CD8-positive, alpha-beta memory T cell (primary cell): ENCODE measurements at regions not wholly inside any gene's neighbourhood (a gene's known extent, or its start where the extent isn't known, plus 50 kb on each side); places are given as distances from the start of the nearest gene placed in this dataset.

Experiments
- CTCF ChIA-PET: fragments of 350-600 bp; sonication (Branson Sonifier 250); formaldehyde crosslinking; loops from one replicate; lab custom pipeline; 2021; ENCODE audit warnings: antibody characterized with exemption; lab: Charles Lee
- POLR2A ChIA-PET: fragments of 350-600 bp; sonication (Branson Sonifier 250); formaldehyde crosslinking; loops from one replicate; lab custom pipeline; 2021; ENCODE audit warnings: antibody characterized with exemption; lab: Charles Lee
- DNase-seq, 5 donors: peaks; one replicate each; pipeline versions ENCODE4 v3.0.0 to v3.0.0-alpha.2; 2020 to 2022; ENCODE audit warnings: mixed read lengths in 1 of 5
- H3K27ac ChIP-seq: one replicate; pipeline ENCODE4 v1.7.0; 2013; ENCODE audit warnings: low read depth, mild to moderate bottlenecking, low read length, moderate library complexity
- H3K27me3 ChIP-seq: 2 replicates; pipeline ENCODE4 v1.7.0; 2013; ENCODE audit warnings: low read length, mild to moderate bottlenecking; ENCODE audit not compliant: insufficient read depth, poor library complexity, severe bottlenecking
- H3K36me3 ChIP-seq: 2 replicates; pipeline ENCODE4 v1.7.0; 2013; ENCODE audit warnings: mild to moderate bottlenecking, low read length, moderate library complexity; ENCODE audit not compliant: insufficient read depth
- H3K4me1 ChIP-seq: 2 replicates; pipeline ENCODE4 v1.7.0; 2013; ENCODE audit warnings: mild to moderate bottlenecking, low read length, moderate library complexity; ENCODE audit not compliant: insufficient read depth
- H3K4me3 ChIP-seq: 2 replicates; pipeline ENCODE4 v1.7.0; 2013; ENCODE audit warnings: mild to moderate bottlenecking, low read length
- H3K9me3 ChIP-seq: 2 replicates; pipeline ENCODE4 v1.7.0; 2013; ENCODE audit warnings: mild to moderate bottlenecking, low read length
- H3K27ac Mint-ChIP-seq, 8 donors: one replicate each; pipeline ENCODE4 v1.8.0; 2020 to 2021; ENCODE audit warnings: mixed read lengths in 8 of 8, mild to moderate bottlenecking in 6 of 8, inconsistent platforms in 3 of 8, moderate library complexity in 3 of 8
- H3K27me3 Mint-ChIP-seq, 2 donors: one replicate each; pipeline ENCODE4 v1.8.0; 2020 to 2021; ENCODE audit warnings: mixed read lengths in 2 of 2, mild to moderate bottlenecking in 1 of 2, moderate library complexity in 1 of 2
- H3K36me3 Mint-ChIP-seq, 3 donors: one replicate each; pipeline ENCODE4 v1.8.0; 2020 to 2021; ENCODE audit warnings: mixed read lengths in 3 of 3, inconsistent platforms in 1 of 3, mild to moderate bottlenecking in 1 of 3
- H3K4me1 Mint-ChIP-seq, 3 donors: one replicate each; pipeline ENCODE4 v1.8.0; 2020 to 2021; ENCODE audit warnings: mixed read lengths in 3 of 3, inconsistent platforms in 1 of 3, mild to moderate bottlenecking in 1 of 3
- H3K4me3 Mint-ChIP-seq, 7 donors: one replicate each; pipeline ENCODE4 v1.8.0; 2020 to 2021; ENCODE audit warnings: mixed read lengths in 7 of 7, mild to moderate bottlenecking in 6 of 7, moderate library complexity in 4 of 7, inconsistent platforms in 2 of 7
- H3K9me3 Mint-ChIP-seq, 5 donors: one replicate each; pipeline ENCODE4 v1.8.0; 2020 to 2022; ENCODE audit warnings: mixed read lengths in 5 of 5, mild to moderate bottlenecking in 3 of 5, moderate library complexity in 2 of 5, inconsistent platforms in 1 of 5

GRCh38 chr13:94778986-94779385 lies 66.6 kb upstream of the SOX21 start:
- POLR2A ChIA-PET, result no interaction called here
- Mint-ChIP-seq H3K27me3 (peaks cover 6 to 7% of the 10 kb centered on the region in 2 donors), H3K4me3 (no peak overlapping the region), H3K9me3 (peaks cover 0 to 2% (median 0%) of the 10 kb centered on the region in 5 donors), H3K4me1 (no peaks in the 10 kb centered on the region), H3K36me3 (no peaks in the 10 kb centered on the region), H3K27ac (no peak overlapping the region)
- Histone ChIP-seq H3K4me1 (no peaks in the 10 kb centered on the region), H3K27ac (no peak overlapping the region), H3K36me3 (no peaks in the 10 kb centered on the region), H3K27me3 (no peaks in the 10 kb centered on the region), H3K9me3 (no peaks in the 10 kb centered on the region), H3K4me3 (no peak overlapping the region)
- CTCF ChIA-PET, result no interaction called here
- DNase-seq, result no peak

- H3K4me1 ChIP-seq, result no peaks in the 10 kb centered on the region
- H3K27me3 ChIP-seq, result no peaks in the 10 kb centered on the region
- H3K9me3 Mint-ChIP-seq, result peaks cover 0 to 2% (median 0%) of the 10 kb centered on the region in 5 donors
- H3K36me3 ChIP-seq, result no peaks in the 10 kb centered on the region
- H3K27ac Mint-ChIP-seq, result no peak overlapping the region
- no peak overlapping the region for H3K4me3 Mint-ChIP-seq
- peaks cover 6 to 7% of the 10 kb centered on the region in 2 donors for H3K27me3 Mint-ChIP-seq
- H3K4me1 Mint-ChIP-seq, result no peaks in the 10 kb centered on the region
- H3K36me3 Mint-ChIP-seq, result no peaks in the 10 kb centered on the region
- no peak for DNase-seq
- H3K4me3 ChIP-seq, result no peak overlapping the region
- ChIA-PET CTCF (no interaction called here), POLR2A (no interaction called here)
- H3K27ac ChIP-seq, result no peak overlapping the region
- H3K9me3 ChIP-seq, result no peaks in the 10 kb centered on the region
Measured at GRCh38 chr13:94778585-94778984, 66.2 kb upstream of the SOX21 start.

- Histone ChIP-seq H3K9me3 (no peaks in the 10 kb centered on the region), H3K36me3 (no peaks in the 10 kb centered on the region), H3K27me3 (no peaks in the 10 kb centered on the region), H3K27ac (no peak overlapping the region), H3K4me1 (no peaks in the 10 kb centered on the region), H3K4me3 (no peak overlapping the region)
- DNase-seq, result no peak
- peaks cover 0 to 2% (median 0%) of the 10 kb centered on the region in 5 donors for H3K9me3 Mint-ChIP-seq
- no peak overlapping the region for H3K4me3 Mint-ChIP-seq
- ChIA-PET POLR2A (no interaction called here), CTCF (interaction anchor here (0.7 kb wide), 1 partner anchor 10 kb away, joined by 3 read pairs; no protein-coding TSS in a partner anchor)
- no peak overlapping the region for H3K27ac Mint-ChIP-seq
- H3K36me3 Mint-ChIP-seq, result no peaks in the 10 kb centered on the region
- H3K27me3 Mint-ChIP-seq, result peaks cover 4 to 7% of the 10 kb centered on the region in 2 donors
- no peaks in the 10 kb centered on the region for H3K4me1 Mint-ChIP-seq
Measured at GRCh38 chr13:94776956-94777355, 64.6 kb upstream of the SOX21 start.

- H3K36me3 Mint-ChIP-seq, result no peaks in the 10 kb centered on the region
- H3K9me3 Mint-ChIP-seq, result peaks cover 0 to 2% (median 0%) of the 10 kb centered on the region in 5 donors
- no peak for DNase-seq
- H3K36me3 ChIP-seq, result no peaks in the 10 kb centered on the region
- H3K27me3 ChIP-seq, result no peaks in the 10 kb centered on the region
- no peaks in the 10 kb centered on the region for H3K4me1 Mint-ChIP-seq
- no peak overlapping the region for H3K27ac ChIP-seq
- no peak overlapping the region for H3K4me3 Mint-ChIP-seq
- no peaks in the 10 kb centered on the region for H3K9me3 ChIP-seq
- peaks cover 4 to 7% of the 10 kb centered on the region in 2 donors for H3K27me3 Mint-ChIP-seq
- ChIA-PET POLR2A (no interaction called here), CTCF (no interaction called here)
- H3K4me3 ChIP-seq, result no peak overlapping the region
- no peaks in the 10 kb centered on the region for H3K4me1 ChIP-seq
- no peak overlapping the region for H3K27ac Mint-ChIP-seq
Measured at GRCh38 chr13:94776300-94776699, 64.0 kb upstream of the SOX21 start.

GRCh38 chr13:94765814-94766213 lies 53.5 kb upstream of the SOX21 start:
- no peak for DNase-seq
- Histone ChIP-seq H3K4me1 (no peaks in the 10 kb centered on the region), H3K36me3 (no peaks in the 10 kb centered on the region), H3K27me3 (no peaks in the 10 kb centered on the region), H3K9me3 (no peaks in the 10 kb centered on the region), H3K4me3 (no peak overlapping the region), H3K27ac (no peak overlapping the region)
- no peak overlapping the region for H3K4me3 Mint-ChIP-seq
- CTCF ChIA-PET, result no interaction called here
- no peaks in the 10 kb centered on the region for H3K4me1 Mint-ChIP-seq
- peaks cover 0 to 2% (median 0%) of the 10 kb centered on the region in 5 donors for H3K9me3 Mint-ChIP-seq
- H3K36me3 Mint-ChIP-seq, result no peaks in the 10 kb centered on the region
- POLR2A ChIA-PET, result no interaction called here
- peaks cover 10 to 36% of the 10 kb centered on the region in 2 donors for H3K27me3 Mint-ChIP-seq
- H3K27ac Mint-ChIP-seq, result no peak overlapping the region

- Mint-ChIP-seq H3K4me3 (no peak overlapping the region), H3K4me1 (no peaks in the 10 kb centered on the region), H3K9me3 (peaks cover 0 to 2% (median 0%) of the 10 kb centered on the region in 5 donors), H3K36me3 (no peaks in the 10 kb centered on the region), H3K27ac (no peak overlapping the region), H3K27me3 (peaks cover 10 to 36% of the 10 kb centered on the region in 2 donors)
- no peaks in the 10 kb centered on the region for H3K27me3 ChIP-seq
- POLR2A ChIA-PET, result no interaction called here
- H3K36me3 ChIP-seq, result no peaks in the 10 kb centered on the region
- CTCF ChIA-PET, result no interaction called here
- no peaks in the 10 kb centered on the region for H3K9me3 ChIP-seq
- H3K4me3 ChIP-seq, result no peak overlapping the region
- no peak for DNase-seq
- no peaks in the 10 kb centered on the region for H3K4me1 ChIP-seq
- H3K27ac ChIP-seq, result no peak overlapping the region
Measured at GRCh38 chr13:94764576-94765321, 52.4 kb upstream of the SOX21 start.
